ENCODE measurements at regions not wholly inside any gene's neighbourhood (a gene's known extent, or its start where the extent isn't known, plus 50 kb on each side); places are given as distances from the start of the nearest gene placed in this dataset.

GRCh38 chr20:47406849-47407682, 50.6 kb upstream of the ZMYND8 start:
- in situ Hi-C loops (cut with HindIII; ENCODE audit: low sequenced_read_pairs), result no loop called here
- no peak overlapping the region for H3K4me3 ChIP-seq (ENCODE audit: low read depth, low read length)
- no peak for TF ChIP-seq CTCF (IDR thresholded peaks at IDR 0.05; ENCODE audit: low read depth, low read length)
- no peak for DNase-seq (ENCODE audit: low read depth, low spot score)

- H3K4me3 ChIP-seq (ENCODE audit: low read depth, low read length), result no peak overlapping the region
- TF ChIP-seq CTCF (IDR thresholded peaks at IDR 0.05; ENCODE audit: low read depth, low read length), result no peak
- no peak for DNase-seq (ENCODE audit: low read depth, low spot score)
- in situ Hi-C loops (cut with HindIII; ENCODE audit: low sequenced_read_pairs), result no loop called here
These were observed 54.7 kb upstream of the ZMYND8 start for GRCh38 chr20:47411161-47411560.

- in situ Hi-C loops (cut with HindIII; ENCODE audit: low sequenced_read_pairs), result no loop called here
- no peak for TF ChIP-seq CTCF (IDR thresholded peaks at IDR 0.05; ENCODE audit: low read depth, low read length)
- DNase-seq (ENCODE audit: low read depth, low spot score), result no peak
- no peak overlapping the region for H3K4me3 ChIP-seq (ENCODE audit: low read depth, low read length)
These were observed 55.6 kb upstream of the ZMYND8 start for GRCh38 chr20:47412083-47412482.

GRCh38 chr20:47413189-47413588, 56.7 kb upstream of the ZMYND8 start:
- no peak overlapping the region for H3K4me3 ChIP-seq (ENCODE audit: low read depth, low read length)
- no peak for TF ChIP-seq CTCF (IDR thresholded peaks at IDR 0.05; ENCODE audit: low read depth, low read length)
- in situ Hi-C loops (cut with HindIII; ENCODE audit: low sequenced_read_pairs), result no loop called here
- no peak for DNase-seq (ENCODE audit: low read depth, low spot score)

GRCh38 chr20:47417245-47418068, 61.0 kb upstream of the ZMYND8 start:
- DNase-seq (ENCODE audit: low read depth, low spot score), result no peak
- in situ Hi-C loops (cut with HindIII; ENCODE audit: low sequenced_read_pairs), result no loop called here
- no peak for TF ChIP-seq CTCF (IDR thresholded peaks at IDR 0.05; ENCODE audit: low read depth, low read length)
- no peak overlapping the region for H3K4me3 ChIP-seq (ENCODE audit: low read depth, low read length)

- H3K4me3 ChIP-seq (ENCODE audit: low read depth, low read length), result no peak overlapping the region
- in situ Hi-C loops (cut with HindIII; ENCODE audit: low sequenced_read_pairs), result no loop called here
These were observed 61.7 kb upstream of the ZMYND8 start for GRCh38 chr20:47418069-47418757.

More at GRCh38 chr20:47418069-47418757, 61.7 kb upstream of the ZMYND8 start:
- no peak for DNase-seq (ENCODE audit: low read depth, low spot score)
- TF ChIP-seq CTCF (IDR thresholded peaks at IDR 0.05; ENCODE audit: low read depth, low read length), result no peak
